ENCODE measurements at regions not wholly inside any gene's neighbourhood (a gene's known extent, or its start where the extent isn't known, plus 50 kb on each side); places are given as distances from the start of the nearest gene placed in this dataset.

GRCh38 chr11:33514079-33514925 is 186.3 kb downstream of the C11orf91 start:
- no peaks in the 10 kb centered on the region for H4K20me1 ChIP-seq (ENCODE audit: low read length)
- H3K4me1 ChIP-seq (ENCODE audit: insufficient read depth, low read length) = no peaks in the 10 kb centered on the region
- intact Hi-C loops (cut with micrococcal nuclease) = no loop called here
- no peaks in the 10 kb centered on the region for H3K79me2 ChIP-seq (ENCODE audit: low read length)
- H3F3A ChIP-seq (ENCODE audit: low read length, unreplicated experiment) = no peaks in the 10 kb centered on the region
- no peaks in the 10 kb centered on the region for H3K27me3 ChIP-seq (ENCODE audit: low read length)
- H3K36me3 ChIP-seq (ENCODE audit: low read depth, low read length) = no peaks in the 10 kb centered on the region
- no peak overlapping the region for H3K9ac ChIP-seq (ENCODE audit: low read length)
- H3K4me3 ChIP-seq (ENCODE audit: low read length) = no peak overlapping the region
- ChIA-PET CTCF (no interaction called here), POLR2A (ENCODE audit: unreplicated experiment) (no interaction called here)
- H2AFZ ChIP-seq (ENCODE audit: low read length) = no peak overlapping the region
- H3K9me2 ChIP-seq (replicated peaks; ENCODE audit: low read length) = no peaks in the 10 kb centered on the region
- DNase-seq (no peak), ATAC-seq (no peak)
- no peak for TF ChIP-seq EZH2phosphoT487 (IDR thresholded peaks at IDR 0.05; ENCODE audit: borderline replicate concordance, low read length)
- no peak for TF ChIP-seq CTCF (conservative IDR thresholded peaks at IDR 0.05; ENCODE audit: low read depth, low read length)
- TF ChIP-seq EZH2 (IDR thresholded peaks at IDR 0.05; ENCODE audit: low read length, unreplicated experiment) = no peak
- H3K27ac ChIP-seq (ENCODE audit: low read length) = no peak overlapping the region
- no peak overlapping the region for H3K4me2 ChIP-seq (ENCODE audit: low read length)
- BruUV-seq (replicated peaks) = no TSS peak
- H3K9me3 ChIP-seq (ENCODE audit: low read length) = no peaks in the 10 kb centered on the region

GRCh38 chr11:33509632-33510031 is 191.0 kb downstream of the C11orf91 start:
- Histone ChIP-seq H3K27ac (ENCODE audit: low read length) (no peak overlapping the region), H3K27me3 (ENCODE audit: low read length) (no peaks in the 10 kb centered on the region), H3K4me3 (ENCODE audit: low read length) (no peak overlapping the region), H3K9me2 (replicated peaks; ENCODE audit: low read length) (no peaks in the 10 kb centered on the region), H3K79me2 (ENCODE audit: low read length) (no peaks in the 10 kb centered on the region), H2AFZ (ENCODE audit: low read length) (no peak overlapping the region), H3K4me1 (ENCODE audit: insufficient read depth, low read length) (no peaks in the 10 kb centered on the region), H3K36me3 (ENCODE audit: low read depth, low read length) (no peaks in the 10 kb centered on the region), H4K20me1 (ENCODE audit: low read length) (no peaks in the 10 kb centered on the region), H3K9ac (ENCODE audit: low read length) (no peak overlapping the region), H3K4me2 (ENCODE audit: low read length) (no peak overlapping the region), H3K9me3 (ENCODE audit: low read length) (no peaks in the 10 kb centered on the region), H3F3A (ENCODE audit: low read length, unreplicated experiment) (no peaks in the 10 kb centered on the region)
- ChIA-PET POLR2A (ENCODE audit: unreplicated experiment) (no interaction called here), CTCF (no interaction called here)
- no peak for ATAC-seq
- no peak for DNase-seq
- TF ChIP-seq EZH2 (IDR thresholded peaks at IDR 0.05; ENCODE audit: low read length, unreplicated experiment) (no peak), CTCF (conservative IDR thresholded peaks at IDR 0.05; ENCODE audit: low read depth, low read length) (no peak)
- no TSS peak for BruUV-seq (replicated peaks)
- intact Hi-C loops (cut with micrococcal nuclease) = no loop called here

- no TSS peak for BruUV-seq (replicated peaks)
- ATAC-seq = no peak
- POLR2A ChIA-PET (ENCODE audit: unreplicated experiment) = no interaction called here
- Histone ChIP-seq H4K20me1 (ENCODE audit: low read length) (no peaks in the 10 kb centered on the region), H3K36me3 (ENCODE audit: low read depth, low read length) (no peaks in the 10 kb centered on the region), H3K27ac (ENCODE audit: low read length) (no peak overlapping the region), H3K4me2 (ENCODE audit: low read length) (no peak overlapping the region), H3K4me1 (ENCODE audit: insufficient read depth, low read length) (no peaks in the 10 kb centered on the region), H3F3A (ENCODE audit: low read length, unreplicated experiment) (no peaks in the 10 kb centered on the region), H3K79me2 (ENCODE audit: low read length) (no peaks in the 10 kb centered on the region), H3K27me3 (ENCODE audit: low read length) (no peaks in the 10 kb centered on the region), H3K9me2 (replicated peaks; ENCODE audit: low read length) (no peaks in the 10 kb centered on the region), H2AFZ (ENCODE audit: low read length) (no peak overlapping the region), H3K9ac (ENCODE audit: low read length) (no peak overlapping the region), H3K9me3 (ENCODE audit: low read length) (no peaks in the 10 kb centered on the region), H3K4me3 (ENCODE audit: low read length) (no peak overlapping the region)
- no peak for TF ChIP-seq EZH2phosphoT487 (IDR thresholded peaks at IDR 0.05; ENCODE audit: borderline replicate concordance, low read length)
- TF ChIP-seq EZH2 (IDR thresholded peaks at IDR 0.05; ENCODE audit: low read length, unreplicated experiment) = no peak
- no peak for TF ChIP-seq CTCF (conservative IDR thresholded peaks at IDR 0.05; ENCODE audit: low read depth, low read length)
- CTCF ChIA-PET = no interaction called here
- intact Hi-C loops (cut with micrococcal nuclease) = no loop called here
- peak; percentile 31 for DNase-seq
Observed at GRCh38 chr11:33507967-33508366, 192.7 kb downstream of the C11orf91 start.

All from PC-3 (cell line).